ENCODE measurements at regions not wholly inside any gene's neighbourhood (a gene's known extent, or its start where the extent isn't known, plus 50 kb on each side); places are given as distances from the start of the nearest gene placed in this dataset.

- no peak for TF ChIP-seq CTCF (conservative IDR thresholded peaks at IDR 0.05 in 1 of 2, IDR thresholded peaks at IDR 0.05 in 1 of 2; ENCODE audit: low read depth in 1 of 2, low read length in 2 of 2)
- no peak for TF ChIP-seq EZH2 (IDR thresholded peaks at IDR 0.05; ENCODE audit: low read length, missing control alignments)
Measured at GRCh38 chr6:78505178-78505577, 362.2 kb upstream of the IRAK1BP1 start.

Data from fibroblast of lung (primary cell).